ENCODE measurements at regions not wholly inside any gene's neighbourhood (a gene's known extent, or its start where the extent isn't known, plus 50 kb on each side); places are given as distances from the start of the nearest gene placed in this dataset.

- no peak overlapping the region for H4K91ac ChIP-seq (replicated peaks; ENCODE audit: insufficient read length, low read length)
- H2BK15ac ChIP-seq (ENCODE audit: low read length) = no peak overlapping the region
- H3K79me2 ChIP-seq (ENCODE audit: control insufficient read depth in 1 of 2, insufficient read depth in 2 of 2, low read length in 2 of 2) = no peaks in the 10 kb centered on the region
- TF ChIP-seq RFX5 (IDR thresholded peaks at IDR 0.05; ENCODE audit: borderline replicate concordance, low read depth, low read length) = 0 out of 2 replicates have a peak, but pooled peaks have one; percentile 47
- TF ChIP-seq CTBP2 (IDR thresholded peaks at IDR 0.05; ENCODE audit: borderline replicate concordance, insufficient read depth, insufficient read length, low read length) = no peak
- H2BK120ac ChIP-seq (replicated peaks; ENCODE audit: low read depth, low read length) = no peak overlapping the region
- no peak overlapping the region for H3K9ac ChIP-seq (replicated peaks in 1 of 4; ENCODE audit: extremely low read depth in 1 of 4, low read depth in 3 of 4, low read length in 3 of 4)
- FAIRE-seq (no peak), DNase-seq (ENCODE audit: low read depth in 1 of 2, low spot score in 2 of 2) (no peak)
- no peak overlapping the region for H3K4me2 ChIP-seq (ENCODE audit: insufficient read depth in 1 of 2, low read depth in 2 of 2, low read length in 2 of 2)
- H3K23me2 ChIP-seq (ENCODE audit: low read depth, low read length) = no peaks in the 10 kb centered on the region
- H3K27me3 ChIP-seq (replicated peaks in 1 of 4; ENCODE audit: control insufficient read depth in 3 of 4, extremely low read depth in 1 of 4, insufficient read depth in 3 of 4, low read length in 3 of 4) = no peaks in the 10 kb centered on the region; a peak in 1 of 7 replicates
- no peak overlapping the region for H3K18ac ChIP-seq (ENCODE audit: extremely low read depth, low read length)
- no peak overlapping the region for H4K5ac ChIP-seq (ENCODE audit: insufficient read length, low read depth, low read length)
- H3K4me3 ChIP-seq (ENCODE audit: extremely low read depth in 1 of 4, insufficient read depth in 2 of 4, low read depth in 3 of 4, low read length in 4 of 4) = no peak overlapping the region
- H2AK5ac ChIP-seq (ENCODE audit: low read depth, low read length) = no peak overlapping the region
- no peak overlapping the region for H2BK12ac ChIP-seq (ENCODE audit: low read depth, low read length)
- H3K36me3 ChIP-seq (ENCODE audit: control insufficient read depth in 2 of 4, insufficient read depth in 4 of 4, low read length in 3 of 4) = no peaks in the 10 kb centered on the region
- no peaks in the 10 kb centered on the region for H3K9me3 ChIP-seq (ENCODE audit: insufficient read depth in 2 of 2, low read depth in 1 of 2, low read length in 1 of 2)
- 11% methylated on average over 1 of the region's 1 CpG; no CpG with 5 or more reads in 1 of the 2 experiments for WGBS, 2 experiments (ENCODE audit: extremely low coverage in 1 of 2, insufficient coverage in 1 of 2, insufficient read length in 1 of 2, insufficient replicate concordance in 2 of 2, low coverage in 1 of 2, low lambda C conversion rate in 2 of 2, missing lambda C conversion rate in 1 of 2)
- ChIA-PET POLR2A (ENCODE audit: partially characterized antibody) (no interaction called here), CTCF (ENCODE audit: partially characterized antibody) (interaction anchor here (0.8 to 1.7 kb wide), 2 partner anchors 9 to 135 kb away, joined by 3 to 4 read pairs; no protein-coding TSS in a partner anchor)
- no peak overlapping the region for H3K27ac ChIP-seq (ENCODE audit: low read depth, low read length)
- H2BK5ac ChIP-seq (ENCODE audit: low read depth, low read length) = no peak overlapping the region
- no peak overlapping the region for H3K14ac ChIP-seq (ENCODE audit: insufficient read length)
- H3K23ac ChIP-seq (ENCODE audit: insufficient read length) = no peak overlapping the region
- H3K4me1 ChIP-seq (replicated peaks in 1 of 4; ENCODE audit: control insufficient read depth in 3 of 4, insufficient read depth in 4 of 4, low read length in 3 of 4) = peaks cover 2 to 18% (median 4%) of the 10 kb centered on the region in 4 experiments; a peak in 6 of 7 replicates
- H4K20me1 ChIP-seq (replicated peaks in 1 of 2; ENCODE audit: control insufficient read depth in 1 of 2, insufficient read depth in 2 of 2, low read length in 2 of 2) = no peaks in the 10 kb centered on the region
- H3K79me1 ChIP-seq (ENCODE audit: low read depth, low read length) = no peaks in the 10 kb centered on the region
- no peak overlapping the region for H2AFZ ChIP-seq (ENCODE audit: low read length)
- H2BK20ac ChIP-seq (ENCODE audit: low read length) = no peak overlapping the region
- H3K56ac ChIP-seq (replicated peaks; ENCODE audit: insufficient read length, low read depth, low read length) = no peak overlapping the region
- no peak overlapping the region for H3K4ac ChIP-seq (replicated peaks; ENCODE audit: insufficient read length, low read depth, low read length)
- H4K8ac ChIP-seq (ENCODE audit: extremely low read depth, insufficient read depth, low read length) = no peak overlapping the region
Observed at GRCh38 chr1:232558954-232559353, 71.0 kb downstream of the SIPA1L2 start.

Data from H1 (cell line).